ENCODE measurements at regions not wholly inside any gene's neighbourhood (a gene's known extent, or its start where the extent isn't known, plus 50 kb on each side); places are given as distances from the start of the nearest gene placed in this dataset.
A peak's percentile ranks its signal among the peaks of the same experiment; 100 is the strongest.

DNA sequence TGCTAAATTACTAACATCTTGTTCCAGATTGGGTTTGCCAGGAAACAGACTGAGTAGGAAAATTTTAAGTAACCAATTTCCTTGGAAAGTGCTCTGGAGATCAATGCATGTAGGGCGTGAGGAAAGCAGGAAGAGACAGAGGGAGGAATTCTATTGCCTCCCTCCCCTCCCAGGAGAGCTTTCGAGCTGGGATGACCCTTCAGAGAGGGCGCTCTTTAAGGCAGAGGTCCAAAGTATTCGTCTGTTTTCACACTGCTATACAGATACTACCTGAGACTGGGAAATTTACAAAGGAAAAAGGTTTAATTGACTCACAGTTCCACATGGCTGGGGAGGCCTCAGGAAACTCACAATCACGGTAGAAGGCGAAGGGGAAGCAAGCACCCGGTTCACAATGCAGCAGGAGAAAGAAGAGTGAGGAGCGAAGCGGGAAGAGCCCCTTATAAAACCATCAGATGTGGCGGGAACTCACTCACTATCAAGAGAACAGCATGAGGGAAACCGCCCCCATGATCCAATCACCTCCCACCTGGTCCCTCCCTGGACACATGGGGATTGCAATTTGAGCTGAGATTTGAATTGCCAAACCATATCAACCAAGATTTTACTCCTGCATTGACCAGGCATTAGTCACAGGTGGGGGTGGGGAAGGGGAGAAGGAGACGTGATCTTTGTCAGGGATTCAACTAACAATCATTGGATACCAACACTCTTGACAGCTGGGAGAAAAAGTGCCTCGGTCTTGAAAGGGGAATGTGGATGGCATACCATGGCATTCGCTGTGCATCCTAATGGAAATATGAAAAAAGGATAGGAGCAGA, 63.8 kb downstream of the SLITRK2 start:
- Histone ChIP-seq H3K36me3 (ENCODE audit: control insufficient read depth, insufficient read depth, low read length) (no peaks in the 10 kb centered on the region), H3K27me3 (ENCODE audit: insufficient read depth, low read length, poor library complexity) (no peaks in the 10 kb centered on the region), H3K4me1 (ENCODE audit: control insufficient read depth, low read depth, low read length) (no peaks in the 10 kb centered on the region), H3K23ac (ENCODE audit: low read length) (no peak overlapping the region), H3K4ac (ENCODE audit: low read depth, low read length) (no peak overlapping the region), H3K56ac (ENCODE audit: low read length) (peak overlapping the region; percentile 56), H4K5ac (ENCODE audit: low read length) (no peak overlapping the region), H3K79me2 (ENCODE audit: control insufficient read depth, insufficient read depth, low read length) (no peaks in the 10 kb centered on the region), H4K8ac (ENCODE audit: low read depth, low read length) (no peak overlapping the region), H3K27ac (ENCODE audit: low read depth, low read length) (no peak overlapping the region), H3K18ac (ENCODE audit: low read length) (no peak overlapping the region), H3K4me3 (ENCODE audit: low read length) (no peak overlapping the region), H3K79me1 (ENCODE audit: low read length) (no peaks in the 10 kb centered on the region), H3K9ac (ENCODE audit: low read length) (no peak overlapping the region), H2AK5ac (ENCODE audit: low read length) (no peak overlapping the region), H2BK15ac (replicated peaks; ENCODE audit: low read depth) (no peak overlapping the region), H2BK5ac (ENCODE audit: low read length) (no peak overlapping the region), H3K4me2 (ENCODE audit: low read length) (no peak overlapping the region), H2BK120ac (ENCODE audit: low read depth, low read length) (no peak overlapping the region)
- no CpG with 5 or more reads among the region's 14 CpGs for WGBS (ENCODE audit: extremely low coverage, insufficient coverage, low lambda C conversion rate)
- DNase-seq, result peak; percentile 63

GRCh38 chrX:145886469-145886868, 68.8 kb downstream of the SLITRK2 start:
- no peak overlapping the region for H3K9ac ChIP-seq (ENCODE audit: low read length)
- no peak overlapping the region for H3K56ac ChIP-seq (ENCODE audit: low read length)
- no peak overlapping the region for H3K23ac ChIP-seq (ENCODE audit: low read length)
- no peak for DNase-seq
- no peak overlapping the region for H3K27ac ChIP-seq (ENCODE audit: low read depth, low read length)
- no peaks in the 10 kb centered on the region for H3K79me1 ChIP-seq (ENCODE audit: low read length)
- H3K18ac ChIP-seq (ENCODE audit: low read length), result no peak overlapping the region
- no peaks in the 10 kb centered on the region for H3K36me3 ChIP-seq (ENCODE audit: control insufficient read depth, insufficient read depth, low read length)
- no peak overlapping the region for H2BK15ac ChIP-seq (replicated peaks; ENCODE audit: low read depth)
- no peak overlapping the region for H4K5ac ChIP-seq (ENCODE audit: low read length)
- no peak overlapping the region for H3K4ac ChIP-seq (ENCODE audit: low read depth, low read length)
- H3K79me2 ChIP-seq (ENCODE audit: control insufficient read depth, insufficient read depth, low read length), result no peaks in the 10 kb centered on the region
- no CpG with 5 or more reads among the region's 1 CpG for WGBS (ENCODE audit: extremely low coverage, insufficient coverage, low lambda C conversion rate)
- H3K27me3 ChIP-seq (ENCODE audit: insufficient read depth, low read length, poor library complexity), result no peaks in the 10 kb centered on the region
- no peak overlapping the region for H2BK120ac ChIP-seq (ENCODE audit: low read depth, low read length)
- no peak overlapping the region for H3K4me3 ChIP-seq (ENCODE audit: low read length)
- no peaks in the 10 kb centered on the region for H3K4me1 ChIP-seq (ENCODE audit: control insufficient read depth, low read depth, low read length)
- no peak overlapping the region for H2AK5ac ChIP-seq (ENCODE audit: low read length)
- no peak overlapping the region for H3K4me2 ChIP-seq (ENCODE audit: low read length)
- H2BK5ac ChIP-seq (ENCODE audit: low read length), result no peak overlapping the region
- H4K8ac ChIP-seq (ENCODE audit: low read depth, low read length), result no peak overlapping the region

GRCh38 chrX:145910017-145910416, 92.4 kb downstream of the SLITRK2 start:
- H3K4ac ChIP-seq (ENCODE audit: low read depth, low read length), result no peak overlapping the region
- no peaks in the 10 kb centered on the region for H3K79me1 ChIP-seq (ENCODE audit: low read length)
- no peak overlapping the region for H2BK120ac ChIP-seq (ENCODE audit: low read depth, low read length)
- H4K5ac ChIP-seq (ENCODE audit: low read length), result no peak overlapping the region
- H3K9ac ChIP-seq (ENCODE audit: low read length), result no peak overlapping the region
- no peaks in the 10 kb centered on the region for H3K36me3 ChIP-seq (ENCODE audit: control insufficient read depth, insufficient read depth, low read length)
- no peaks in the 10 kb centered on the region for H3K27me3 ChIP-seq (ENCODE audit: insufficient read depth, low read length, poor library complexity)
- H2BK15ac ChIP-seq (replicated peaks; ENCODE audit: low read depth), result no peak overlapping the region
- DNase-seq, result peak; percentile 24
- H3K4me1 ChIP-seq (ENCODE audit: control insufficient read depth, low read depth, low read length), result no peaks in the 10 kb centered on the region
- no peak overlapping the region for H2BK5ac ChIP-seq (ENCODE audit: low read length)
- H3K79me2 ChIP-seq (ENCODE audit: control insufficient read depth, insufficient read depth, low read length), result no peaks in the 10 kb centered on the region
- no peak overlapping the region for H3K27ac ChIP-seq (ENCODE audit: low read depth, low read length)
- H3K56ac ChIP-seq (ENCODE audit: low read length), result no peak overlapping the region
- H3K4me2 ChIP-seq (ENCODE audit: low read length), result no peak overlapping the region
- no peak overlapping the region for H4K8ac ChIP-seq (ENCODE audit: low read depth, low read length)
- no peak overlapping the region for H3K18ac ChIP-seq (ENCODE audit: low read length)
- H3K4me3 ChIP-seq (ENCODE audit: low read length), result no peak overlapping the region
- no peak overlapping the region for H2AK5ac ChIP-seq (ENCODE audit: low read length)
- H3K23ac ChIP-seq (ENCODE audit: low read length), result no peak overlapping the region
- WGBS (ENCODE audit: extremely low coverage, insufficient coverage, low lambda C conversion rate), result no CpG with 5 or more reads among the region's 3 CpGs

GRCh38 chrX:145919400-145919799, 101.8 kb downstream of the SLITRK2 start:
- Histone ChIP-seq H3K9ac (ENCODE audit: low read length) (no peak overlapping the region), H3K4me2 (ENCODE audit: low read length) (no peak overlapping the region), H2BK15ac (replicated peaks; ENCODE audit: low read depth) (no peak overlapping the region), H3K27me3 (ENCODE audit: insufficient read depth, low read length, poor library complexity) (no peaks in the 10 kb centered on the region), H2BK5ac (ENCODE audit: low read length) (no peak overlapping the region), H3K4me1 (ENCODE audit: control insufficient read depth, low read depth, low read length) (no peaks in the 10 kb centered on the region), H3K23ac (ENCODE audit: low read length) (no peak overlapping the region), H3K18ac (ENCODE audit: low read length) (no peak overlapping the region), H2AK5ac (ENCODE audit: low read length) (no peak overlapping the region), H3K4me3 (ENCODE audit: low read length) (no peak overlapping the region), H3K56ac (ENCODE audit: low read length) (no peak overlapping the region), H3K36me3 (ENCODE audit: control insufficient read depth, insufficient read depth, low read length) (no peaks in the 10 kb centered on the region), H3K4ac (ENCODE audit: low read depth, low read length) (no peak overlapping the region), H4K8ac (ENCODE audit: low read depth, low read length) (no peak overlapping the region), H3K79me2 (ENCODE audit: control insufficient read depth, insufficient read depth, low read length) (no peaks in the 10 kb centered on the region), H2BK120ac (ENCODE audit: low read depth, low read length) (no peak overlapping the region), H4K5ac (ENCODE audit: low read length) (no peak overlapping the region), H3K79me1 (ENCODE audit: low read length) (no peaks in the 10 kb centered on the region), H3K27ac (ENCODE audit: low read depth, low read length) (no peak overlapping the region)
- no peak for DNase-seq

DNA sequence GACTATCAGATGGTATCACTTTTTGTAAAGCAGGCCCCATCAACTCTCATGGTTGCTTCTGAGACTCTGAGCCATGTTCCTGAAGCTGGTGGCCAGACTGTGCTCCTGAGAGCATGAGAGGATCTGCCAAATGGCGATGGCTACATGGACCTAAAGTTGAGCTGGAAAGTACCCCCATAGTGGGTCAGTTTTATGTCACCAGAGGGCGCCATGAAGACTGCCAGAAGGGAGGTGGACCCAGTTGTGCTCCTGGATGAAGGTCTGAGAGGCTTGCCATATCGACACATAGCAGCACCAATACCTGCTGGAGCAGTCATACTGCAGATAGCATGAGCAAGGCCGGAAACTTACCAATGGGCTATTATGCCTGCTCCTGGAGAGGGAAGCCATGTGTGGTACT, 105.7 kb downstream of the SLITRK2 start:
- no peak overlapping the region for H3K4ac ChIP-seq (ENCODE audit: low read depth, low read length)
- peak; percentile 42 for DNase-seq

GRCh38 chrX:145936769-145937168, 119.1 kb downstream of the SLITRK2 start:
- H3K23ac ChIP-seq (ENCODE audit: low read length), result no peak overlapping the region
- no peak overlapping the region for H2BK120ac ChIP-seq (ENCODE audit: low read depth, low read length)

More for the DNA sequence above, 105.7 kb downstream of the SLITRK2 start:
- Histone ChIP-seq H4K5ac (ENCODE audit: low read length) (no peak overlapping the region), H3K36me3 (ENCODE audit: control insufficient read depth, insufficient read depth, low read length) (no peaks in the 10 kb centered on the region), H2BK5ac (ENCODE audit: low read length) (no peak overlapping the region), H3K23ac (ENCODE audit: low read length) (no peak overlapping the region), H3K4me2 (ENCODE audit: low read length) (no peak overlapping the region), H3K56ac (ENCODE audit: low read length) (no peak overlapping the region), H3K79me2 (ENCODE audit: control insufficient read depth, insufficient read depth, low read length) (no peaks in the 10 kb centered on the region), H3K27ac (ENCODE audit: low read depth, low read length) (no peak overlapping the region), H3K27me3 (ENCODE audit: insufficient read depth, low read length, poor library complexity) (no peaks in the 10 kb centered on the region), H4K8ac (ENCODE audit: low read depth, low read length) (no peak overlapping the region), H3K18ac (ENCODE audit: low read length) (no peak overlapping the region), H3K4me1 (ENCODE audit: control insufficient read depth, low read depth, low read length) (no peaks in the 10 kb centered on the region), H3K4me3 (ENCODE audit: low read length) (no peak overlapping the region), H2BK120ac (ENCODE audit: low read depth, low read length) (no peak overlapping the region), H2BK15ac (replicated peaks; ENCODE audit: low read depth) (no peak overlapping the region), H3K9ac (ENCODE audit: low read length) (no peak overlapping the region), H3K79me1 (ENCODE audit: low read length) (no peaks in the 10 kb centered on the region), H2AK5ac (ENCODE audit: low read length) (no peak overlapping the region)
- no CpG with 5 or more reads among the region's 4 CpGs for WGBS (ENCODE audit: extremely low coverage, insufficient coverage, low lambda C conversion rate)

More at GRCh38 chrX:145936769-145937168, 119.1 kb downstream of the SLITRK2 start:
- Histone ChIP-seq H3K79me2 (ENCODE audit: control insufficient read depth, insufficient read depth, low read length) (no peaks in the 10 kb centered on the region), H3K9ac (ENCODE audit: low read length) (no peak overlapping the region), H3K56ac (ENCODE audit: low read length) (no peak overlapping the region), H3K36me3 (ENCODE audit: control insufficient read depth, insufficient read depth, low read length) (no peaks in the 10 kb centered on the region), H3K27ac (ENCODE audit: low read depth, low read length) (no peak overlapping the region), H3K4me2 (ENCODE audit: low read length) (no peak overlapping the region), H3K4ac (ENCODE audit: low read depth, low read length) (no peak overlapping the region), H4K8ac (ENCODE audit: low read depth, low read length) (no peak overlapping the region), H3K79me1 (ENCODE audit: low read length) (no peaks in the 10 kb centered on the region), H3K4me1 (ENCODE audit: control insufficient read depth, low read depth, low read length) (no peaks in the 10 kb centered on the region), H3K18ac (ENCODE audit: low read length) (no peak overlapping the region), H3K4me3 (ENCODE audit: low read length) (no peak overlapping the region), H3K27me3 (ENCODE audit: insufficient read depth, low read length, poor library complexity) (no peaks in the 10 kb centered on the region), H2BK5ac (ENCODE audit: low read length) (no peak overlapping the region), H2AK5ac (ENCODE audit: low read length) (no peak overlapping the region), H4K5ac (ENCODE audit: low read length) (no peak overlapping the region), H2BK15ac (replicated peaks; ENCODE audit: low read depth) (no peak overlapping the region)
- DNase-seq, result no peak
- WGBS (ENCODE audit: extremely low coverage, insufficient coverage, low lambda C conversion rate), result no CpG with 5 or more reads among the region's 1 CpG
